ENCODE measurements at regions not wholly inside any gene's neighbourhood (a gene's known extent, or its start where the extent isn't known, plus 50 kb on each side); places are given as distances from the start of the nearest gene placed in this dataset.
"Not testable (repeated sequence)": the region's sequence is repeated elsewhere in the genome, so short reads cannot be mapped to it uniquely, and the experiment has no call there.

DNA sequence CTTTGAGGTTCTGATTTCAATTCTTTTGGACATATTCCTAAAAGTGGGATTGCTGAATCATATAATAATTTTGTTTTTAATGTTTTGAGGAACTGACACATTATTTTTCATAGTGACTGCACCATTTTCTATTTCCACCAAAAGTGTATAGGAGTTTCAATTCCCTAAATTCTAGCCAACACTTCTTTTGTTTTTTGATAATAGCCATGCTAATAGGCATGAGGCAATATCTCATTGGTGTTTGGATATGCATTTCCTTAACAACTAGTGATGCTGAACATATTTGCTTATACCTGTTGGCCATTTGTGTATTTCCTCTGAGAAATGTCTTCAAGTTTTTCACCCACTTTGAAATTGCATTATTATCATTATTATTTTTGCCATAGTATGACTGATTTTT lies 186.4 kb upstream of the POTEB3 start:
- H3K4me3 ChIP-seq (ENCODE audit: low read depth in 2 of 2, low read length in 2 of 2); CTCF ChIA-PET; H3K4me1 ChIP-seq (ENCODE audit: control insufficient read depth, insufficient read depth, low read length); in situ Hi-C loops (cut with HindIII; ENCODE audit: low pct_unique_long_range_greater_than_20kb, low sequenced_read_pairs); POLR2A ChIA-PET; DNase-seq (ENCODE audit: low read depth, low spot score); intact Hi-C loops (cut with micrococcal nuclease; ENCODE audit: unreplicated experiment); ATAC-seq; H3K9me3 ChIP-seq (ENCODE audit: control insufficient read depth, insufficient read depth, low read depth, low read length); H3K27me3 ChIP-seq (ENCODE audit: control insufficient read depth, insufficient read depth, low read length); H3K36me3 ChIP-seq (ENCODE audit: control insufficient read depth, insufficient read depth, low read length); BruUV-seq (replicated peaks); H3K27ac ChIP-seq (ENCODE audit: low read length): not testable (repeated sequence)

- BruUV-seq (replicated peaks); H3K9me3 ChIP-seq (ENCODE audit: control insufficient read depth, insufficient read depth, low read depth, low read length); H3K4me1 ChIP-seq (ENCODE audit: control insufficient read depth, insufficient read depth, low read length); DNase-seq (ENCODE audit: low read depth, low spot score); CTCF ChIA-PET; H3K27me3 ChIP-seq (ENCODE audit: control insufficient read depth, insufficient read depth, low read length); intact Hi-C loops (cut with micrococcal nuclease; ENCODE audit: unreplicated experiment); H3K27ac ChIP-seq (ENCODE audit: low read length); ATAC-seq; H3K4me3 ChIP-seq (ENCODE audit: low read depth in 2 of 2, low read length in 2 of 2); in situ Hi-C loops (cut with HindIII; ENCODE audit: low pct_unique_long_range_greater_than_20kb, low sequenced_read_pairs); H3K36me3 ChIP-seq (ENCODE audit: control insufficient read depth, insufficient read depth, low read length); POLR2A ChIA-PET: not testable (repeated sequence)
Measured at GRCh38 chr15:21609223-21609622, 168.9 kb upstream of the POTEB3 start.

DNA sequence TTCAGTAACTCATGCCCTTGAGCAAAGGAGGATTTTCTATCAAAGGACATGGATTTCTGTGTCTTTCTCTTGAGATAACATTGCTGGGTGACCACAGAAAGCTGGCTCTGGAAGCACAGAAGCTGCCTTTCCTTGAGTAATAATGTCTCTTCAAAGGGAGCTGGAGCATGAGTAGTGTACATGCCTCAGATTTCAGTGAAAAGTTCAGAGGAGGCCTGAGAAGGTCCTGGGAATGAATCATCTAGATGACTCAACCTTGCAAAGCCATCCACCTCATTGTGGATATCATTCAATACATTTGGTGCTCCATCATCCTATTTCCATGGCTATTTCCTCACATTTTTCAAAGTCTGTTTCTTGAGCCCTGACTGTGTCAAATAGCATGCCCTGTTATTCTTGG lies 125.1 kb upstream of the POTEB3 start:
- DNase-seq (ENCODE audit: low read depth, low spot score); H3K9me3 ChIP-seq (ENCODE audit: control insufficient read depth, insufficient read depth, low read depth, low read length); H3K4me3 ChIP-seq (ENCODE audit: low read depth in 2 of 2, low read length in 2 of 2); POLR2A ChIA-PET; H3K27me3 ChIP-seq (ENCODE audit: control insufficient read depth, insufficient read depth, low read length); ATAC-seq; H3K4me1 ChIP-seq (ENCODE audit: control insufficient read depth, insufficient read depth, low read length); in situ Hi-C loops (cut with HindIII; ENCODE audit: low pct_unique_long_range_greater_than_20kb, low sequenced_read_pairs); H3K27ac ChIP-seq (ENCODE audit: low read length); BruUV-seq (replicated peaks); H3K36me3 ChIP-seq (ENCODE audit: control insufficient read depth, insufficient read depth, low read length); CTCF ChIA-PET; intact Hi-C loops (cut with micrococcal nuclease; ENCODE audit: unreplicated experiment): not testable (repeated sequence)

DNA sequence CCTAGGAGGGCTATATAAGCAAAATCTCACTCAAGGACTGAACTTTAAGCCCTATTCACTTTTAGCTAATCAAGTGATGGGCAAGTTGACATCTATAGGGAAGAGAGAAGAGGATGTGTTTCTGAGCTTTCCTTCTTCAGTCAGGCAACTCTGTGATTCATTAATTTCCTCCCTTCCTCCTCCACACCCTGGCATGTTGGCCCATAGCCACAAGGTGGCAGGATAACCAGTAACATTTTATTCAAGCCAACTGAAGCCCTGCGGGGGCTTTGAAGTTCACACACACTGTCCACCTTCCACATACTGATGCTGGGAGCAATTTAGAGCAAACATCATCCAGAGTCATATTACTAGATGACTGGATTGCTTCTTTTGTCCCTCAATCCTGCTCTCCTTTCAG lies 111.5 kb upstream of the POTEB3 start:
- H3K27ac ChIP-seq (ENCODE audit: low read length); in situ Hi-C loops (cut with HindIII; ENCODE audit: low pct_unique_long_range_greater_than_20kb, low sequenced_read_pairs); intact Hi-C loops (cut with micrococcal nuclease; ENCODE audit: unreplicated experiment); H3K27me3 ChIP-seq (ENCODE audit: control insufficient read depth, insufficient read depth, low read length); H3K9me3 ChIP-seq (ENCODE audit: control insufficient read depth, insufficient read depth, low read depth, low read length); DNase-seq (ENCODE audit: low read depth, low spot score); POLR2A ChIA-PET; ATAC-seq; H3K36me3 ChIP-seq (ENCODE audit: control insufficient read depth, insufficient read depth, low read length); BruUV-seq (replicated peaks); CTCF ChIA-PET; H3K4me3 ChIP-seq (ENCODE audit: low read depth in 2 of 2, low read length in 2 of 2); H3K4me1 ChIP-seq (ENCODE audit: control insufficient read depth, insufficient read depth, low read length): not testable (repeated sequence)

DNA sequence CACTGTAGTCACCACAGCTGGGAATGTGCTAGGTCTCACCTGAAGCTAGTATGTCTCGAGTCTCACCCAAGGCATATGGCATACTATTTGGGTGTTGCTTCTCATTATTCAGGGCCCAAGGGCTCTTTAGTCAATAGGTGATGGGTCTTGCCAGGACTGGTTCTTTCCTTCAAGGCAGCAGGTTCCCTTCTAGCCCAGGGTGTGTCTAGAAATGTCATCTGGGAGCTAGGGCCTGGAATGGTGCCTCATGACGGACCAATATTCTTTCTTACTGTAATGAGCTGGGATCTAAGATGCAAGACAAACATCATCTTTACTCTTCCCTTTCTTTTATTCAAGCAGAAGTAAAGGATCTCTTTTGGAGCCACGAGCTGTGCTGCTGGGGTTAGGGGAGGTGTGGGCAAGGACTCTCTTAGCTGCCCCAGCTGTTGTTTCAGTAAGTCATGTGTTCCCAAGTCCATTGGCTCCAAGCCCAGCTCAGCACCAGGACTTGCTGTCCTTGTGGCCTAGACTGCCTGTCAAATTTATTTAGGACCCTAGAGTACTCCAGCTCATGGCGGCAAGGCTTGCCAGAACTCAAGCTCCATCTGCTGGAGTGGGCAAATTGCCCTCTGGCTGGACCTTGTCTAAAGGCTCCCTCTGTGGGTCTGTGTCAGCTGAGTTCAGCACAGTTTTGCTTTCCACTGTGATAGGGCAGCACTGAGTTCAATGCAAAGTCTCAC lies 106.0 kb upstream of the POTEB3 start:
- POLR2A ChIA-PET; ATAC-seq; DNase-seq (ENCODE audit: low read depth, low spot score); BruUV-seq (replicated peaks); H3K4me3 ChIP-seq (ENCODE audit: low read depth in 2 of 2, low read length in 2 of 2); H3K27me3 ChIP-seq (ENCODE audit: control insufficient read depth, insufficient read depth, low read length); H3K36me3 ChIP-seq (ENCODE audit: control insufficient read depth, insufficient read depth, low read length); H3K27ac ChIP-seq (ENCODE audit: low read length); in situ Hi-C loops (cut with HindIII; ENCODE audit: low pct_unique_long_range_greater_than_20kb, low sequenced_read_pairs); H3K4me1 ChIP-seq (ENCODE audit: control insufficient read depth, insufficient read depth, low read length); H3K9me3 ChIP-seq (ENCODE audit: control insufficient read depth, insufficient read depth, low read depth, low read length); intact Hi-C loops (cut with micrococcal nuclease; ENCODE audit: unreplicated experiment); CTCF ChIA-PET: not testable (repeated sequence)

DNA sequence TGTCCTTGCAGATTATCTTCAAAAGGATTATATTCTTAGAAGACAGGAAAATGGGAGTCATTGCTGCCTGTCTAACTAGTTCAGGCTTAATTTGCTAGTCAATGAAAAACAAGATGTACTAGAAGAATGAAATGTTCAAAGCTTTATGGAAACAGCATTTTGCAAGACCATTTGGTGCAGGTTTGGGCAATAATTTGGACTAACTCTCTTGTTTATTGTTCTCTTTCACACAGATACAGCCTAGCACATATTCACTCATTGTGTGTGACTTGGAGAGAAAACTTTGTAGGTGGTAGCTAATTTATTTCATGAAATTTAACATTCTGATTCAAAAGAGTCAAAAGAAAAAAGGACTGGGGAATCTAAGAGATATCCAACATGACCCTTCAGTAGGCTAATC lies 92.5 kb upstream of the POTEB3 start:
- H3K4me3 ChIP-seq (ENCODE audit: low read depth in 2 of 2, low read length in 2 of 2); BruUV-seq (replicated peaks); ATAC-seq; POLR2A ChIA-PET; DNase-seq (ENCODE audit: low read depth, low spot score); in situ Hi-C loops (cut with HindIII; ENCODE audit: low pct_unique_long_range_greater_than_20kb, low sequenced_read_pairs); H3K27me3 ChIP-seq (ENCODE audit: control insufficient read depth, insufficient read depth, low read length); H3K27ac ChIP-seq (ENCODE audit: low read length); H3K4me1 ChIP-seq (ENCODE audit: control insufficient read depth, insufficient read depth, low read length); H3K36me3 ChIP-seq (ENCODE audit: control insufficient read depth, insufficient read depth, low read length); H3K9me3 ChIP-seq (ENCODE audit: control insufficient read depth, insufficient read depth, low read depth, low read length); intact Hi-C loops (cut with micrococcal nuclease; ENCODE audit: unreplicated experiment); CTCF ChIA-PET: not testable (repeated sequence)

DNA sequence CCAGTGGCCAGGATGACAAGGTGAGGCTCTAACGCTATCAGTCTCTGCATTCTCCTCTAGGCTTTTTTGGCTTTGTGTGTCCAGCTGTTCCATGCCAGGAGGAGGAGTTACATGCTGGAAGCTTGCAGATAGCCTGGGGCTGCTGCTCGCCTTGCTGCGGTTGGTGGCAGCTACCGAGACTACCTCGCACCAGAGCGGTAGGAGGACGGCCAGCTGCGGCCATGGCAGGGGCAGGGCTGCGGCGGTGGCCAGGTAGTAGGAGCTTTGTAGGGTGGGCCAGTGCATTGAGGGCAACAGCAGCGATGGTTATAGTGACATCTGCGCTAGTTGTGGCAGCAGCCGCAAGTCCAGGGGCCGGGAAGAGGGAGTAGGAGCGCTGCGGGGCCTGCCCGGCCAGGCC lies 75.9 kb upstream of the POTEB3 start:
- H3K4me1 ChIP-seq (ENCODE audit: control insufficient read depth, insufficient read depth, low read length); BruUV-seq (replicated peaks); DNase-seq (ENCODE audit: low read depth, low spot score); ATAC-seq; POLR2A ChIA-PET; intact Hi-C loops (cut with micrococcal nuclease; ENCODE audit: unreplicated experiment); in situ Hi-C loops (cut with HindIII; ENCODE audit: low pct_unique_long_range_greater_than_20kb, low sequenced_read_pairs); H3K4me3 ChIP-seq (ENCODE audit: low read depth in 2 of 2, low read length in 2 of 2); H3K27ac ChIP-seq (ENCODE audit: low read length); H3K36me3 ChIP-seq (ENCODE audit: control insufficient read depth, insufficient read depth, low read length); H3K27me3 ChIP-seq (ENCODE audit: control insufficient read depth, insufficient read depth, low read length); CTCF ChIA-PET; H3K9me3 ChIP-seq (ENCODE audit: control insufficient read depth, insufficient read depth, low read depth, low read length): not testable (repeated sequence)

DNA sequence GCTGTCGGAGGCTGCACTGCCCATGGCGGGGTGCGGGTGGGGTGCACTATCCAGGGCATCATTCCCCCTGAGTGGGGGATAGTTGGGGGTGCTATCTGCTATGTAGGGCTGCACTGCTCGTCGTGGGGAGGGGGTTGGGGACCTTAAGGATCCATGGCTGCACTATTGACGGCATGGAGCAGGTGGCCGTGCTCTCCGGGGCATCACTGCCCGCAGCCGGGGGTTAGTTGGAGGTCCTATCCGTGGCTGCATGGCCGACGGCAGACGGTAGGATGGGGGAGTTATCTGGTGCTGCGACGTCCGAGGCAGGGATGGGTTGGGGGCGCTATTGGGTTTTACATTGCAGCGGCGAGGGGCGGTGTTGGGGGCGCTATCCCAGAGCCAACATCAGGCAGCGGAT lies 75.0 kb upstream of the POTEB3 start:
- DNase-seq (ENCODE audit: low read depth, low spot score); H3K27ac ChIP-seq (ENCODE audit: low read length); H3K27me3 ChIP-seq (ENCODE audit: control insufficient read depth, insufficient read depth, low read length); intact Hi-C loops (cut with micrococcal nuclease; ENCODE audit: unreplicated experiment); in situ Hi-C loops (cut with HindIII; ENCODE audit: low pct_unique_long_range_greater_than_20kb, low sequenced_read_pairs); H3K36me3 ChIP-seq (ENCODE audit: control insufficient read depth, insufficient read depth, low read length); BruUV-seq (replicated peaks); ATAC-seq; CTCF ChIA-PET; H3K4me1 ChIP-seq (ENCODE audit: control insufficient read depth, insufficient read depth, low read length); H3K4me3 ChIP-seq (ENCODE audit: low read depth in 2 of 2, low read length in 2 of 2); POLR2A ChIA-PET; H3K9me3 ChIP-seq (ENCODE audit: control insufficient read depth, insufficient read depth, low read depth, low read length): not testable (repeated sequence)
